Activated gamma-delta T cell treated with anti-CD3 and anti-CD28 coated beads, Interleukin-2, amount 50 U/mL, for 16 hours (primary cell): ENCODE measurements at regions not wholly inside any gene's neighbourhood (a gene's known extent, or its start where the extent isn't known, plus 50 kb on each side); places are given as distances from the start of the nearest gene placed in this dataset.
"Not testable (repeated sequence)": the region's sequence is repeated elsewhere in the genome, so short reads cannot be mapped to it uniquely, and the experiment has no call there.

ENCODE experiments used
- DNase-seq: peaks from one replicate; pipeline ENCODE4 v3.0.0-alpha.2; 2020; ENCODE audit warnings: low read depth

GRCh38 chr13:85216576-85216975 lies 582.6 kb downstream of the SLITRK6 start:
- DNase-seq: no peak

- DNase-seq: no peak
These were observed 586.5 kb downstream of the SLITRK6 start for GRCh38 chr13:85212692-85213091.

GRCh38 chr13:85204668-85205344 lies 594.4 kb downstream of the SLITRK6 start:
- no peak for DNase-seq

- DNase-seq: no peak
These were observed 601.8 kb downstream of the SLITRK6 start for GRCh38 chr13:85197431-85197830.

GRCh38 chr13:85194482-85194881 lies 604.7 kb downstream of the SLITRK6 start:
- no peak for DNase-seq

- no peak for DNase-seq
These were observed 607.1 kb downstream of the SLITRK6 start for GRCh38 chr13:85191996-85192718.

GRCh38 chr13:85186356-85187045 lies 612.7 kb downstream of the SLITRK6 start:
- DNase-seq: no peak

- no peak for DNase-seq
These were observed 624.9 kb downstream of the SLITRK6 start for GRCh38 chr13:85174291-85174690.

GRCh38 chr13:85170372-85170771 lies 628.8 kb downstream of the SLITRK6 start:
- no peak for DNase-seq

- DNase-seq: no peak
These were observed 632.3 kb downstream of the SLITRK6 start for GRCh38 chr13:85166891-85167290.

- no peak for DNase-seq
These were observed 636.2 kb downstream of the SLITRK6 start for GRCh38 chr13:85163063-85163462.

GRCh38 chr13:85148009-85148408 lies 651.2 kb downstream of the SLITRK6 start:
- DNase-seq: no peak

GRCh38 chr13:85142351-85142927 lies 656.8 kb downstream of the SLITRK6 start:
- no peak for DNase-seq

GRCh38 chr13:85141401-85141800 lies 657.8 kb downstream of the SLITRK6 start:
- DNase-seq: no peak

GRCh38 chr13:85140192-85140591 lies 659.0 kb downstream of the SLITRK6 start:
- no peak for DNase-seq

GRCh38 chr13:85137516-85137915 lies 661.7 kb downstream of the SLITRK6 start:
- no peak for DNase-seq

GRCh38 chr13:85132986-85133385 lies 666.2 kb downstream of the SLITRK6 start:
- no peak for DNase-seq

GRCh38 chr13:85123501-85123900 lies 675.7 kb downstream of the SLITRK6 start:
- not testable (repeated sequence) for DNase-seq

- no peak for DNase-seq
These were observed 690.9 kb downstream of the SLITRK6 start for GRCh38 chr13:85108356-85108755.

- DNase-seq: no peak
These were observed 700.0 kb downstream of the SLITRK6 start for GRCh38 chr13:85099245-85099644.

- DNase-seq: no peak
These were observed 703.6 kb downstream of the SLITRK6 start for GRCh38 chr13:85095418-85096272.

GRCh38 chr13:85093808-85094207 lies 705.4 kb downstream of the SLITRK6 start:
- DNase-seq: no peak
